GM12878 (cell line): ENCODE measurements at regions not wholly inside any gene's neighbourhood (a gene's known extent, or its start where the extent isn't known, plus 50 kb on each side); places are given as distances from the start of the nearest gene placed in this dataset.
"Not testable (repeated sequence)": the region's sequence is repeated elsewhere in the genome, so short reads cannot be mapped to it uniquely, and the experiment has no call there.

ENCODE experiments used
- CEBPB ChIP-seq, 2 experiments: fragments of 150-350 bp in 1 of 2; IDR thresholded peaks; 2 replicates each; pipeline ENCODE4 v1.6.1; 2012 to 2014; ENCODE audit warnings: low read depth in 2 of 2, low read length in 2 of 2, borderline replicate concordance in 1 of 2, inconsistent platforms in 1 of 2
- E2F8 ChIP-seq: fragments of 450-650 bp; IDR thresholded peaks from 2 replicates; pipeline ENCODE4 v1.6.1; 2018; ENCODE audit warnings: mild to moderate bottlenecking, low read depth, moderate library complexity; ENCODE audit not compliant: partially characterized antibody
- EP300 ChIP-seq, 2 experiments: fragments of 150-350 bp in 1 of 2; IDR thresholded peaks; 2 replicates each; pipeline ENCODE4 v1.6.1; 2011 to 2012; ENCODE audit warnings: low read depth in 2 of 2, low read length in 2 of 2, borderline replicate concordance in 1 of 2, improper control_type of control experiment in 1 of 2, inconsistent platforms in 1 of 2; ENCODE audit not compliant: control insufficient read depth in 1 of 2
- EZH2 ChIP-seq: IDR thresholded peaks from 2 replicates; pipeline ENCODE4 v1.6.1; 2012; ENCODE audit warnings: low read depth, mild to moderate bottlenecking, control low read depth, inconsistent platforms, low read length, borderline replicate concordance; ENCODE audit not compliant: control insufficient read depth
- MTA3 ChIP-seq: IDR thresholded peaks from 2 replicates; pipeline ENCODE4 v1.6.1; 2012; ENCODE audit warnings: low read length, inconsistent platforms, borderline replicate concordance
- NRF1 ChIP-seq: conservative IDR thresholded peaks from 2 replicates; pipeline ENCODE4 v1.6.1; 2011; ENCODE audit warnings: mild to moderate bottlenecking, low read depth, low read length, improper control_type of control experiment
- POLR2AphosphoS5 ChIP-seq: IDR thresholded peaks from 2 replicates; pipeline ENCODE4 v1.6.1; 2011; ENCODE audit warnings: mild to moderate bottlenecking, low read length, inconsistent platforms
- RAD21 ChIP-seq: IDR thresholded peaks from 2 replicates; pipeline ENCODE4 v1.6.1; 2011; ENCODE audit warnings: mild to moderate bottlenecking, low read depth, low read length, moderate library complexity; ENCODE audit not compliant: insufficient read depth
- SMC3 ChIP-seq: IDR thresholded peaks from 2 replicates; pipeline ENCODE4 v1.6.1; 2011; ENCODE audit warnings: low read length, improper control_type of control experiment, borderline replicate concordance
- USF2 ChIP-seq: IDR thresholded peaks from 2 replicates; pipeline ENCODE4 v1.6.1; 2011; ENCODE audit warnings: low read depth, low read length, improper control_type of control experiment, borderline replicate concordance
- WRNIP1 ChIP-seq: IDR thresholded peaks from 2 replicates; pipeline ENCODE4 v1.6.1; 2011; ENCODE audit warnings: low read depth, low read length, improper control_type of control experiment, borderline replicate concordance
- ZSCAN29 ChIP-seq: fragments of 450-650 bp; IDR thresholded peaks from 2 replicates; pipeline ENCODE4 v1.6.1; 2017; ENCODE audit warnings: mild to moderate bottlenecking, moderate library complexity

GRCh38 chr7:51599935-51600334 is 283.3 kb upstream of the COBL start:
- TF ChIP-seq POLR2AphosphoS5; NRF1; WRNIP1; EP300 (IDR thresholded peaks at IDR 0.05; ENCODE audit: borderline replicate concordance in 1 of 2, control insufficient read depth in 1 of 2, low read depth in 2 of 2, low read length in 2 of 2); EZH2; ZSCAN29; CEBPB (IDR thresholded peaks at IDR 0.05; ENCODE audit: borderline replicate concordance in 1 of 2, low read depth in 2 of 2, low read length in 2 of 2); MTA3; SMC3; USF2; RAD21; E2F8: not testable (repeated sequence)
